ENCODE measurements at regions not wholly inside any gene's neighbourhood (a gene's known extent, or its start where the extent isn't known, plus 50 kb on each side); places are given as distances from the start of the nearest gene placed in this dataset.

GRCh38 chr10:36117231-36117630, 475.1 kb upstream of the FZD8 start:
- TF ChIP-seq ATF2 (IDR thresholded peaks at IDR 0.05; ENCODE audit: low read length), result no peak
- TF ChIP-seq CTCF (IDR thresholded peaks at IDR 0.05 in 2 of 3, conservative IDR thresholded peaks at IDR 0.05 in 1 of 3; ENCODE audit: control insufficient read depth in 2 of 3, extremely low read depth in 1 of 3, insufficient read depth in 1 of 3, low read depth in 3 of 3, low read length in 3 of 3), result no peak
- no peak for TF ChIP-seq NRF1 (conservative IDR thresholded peaks at IDR 0.05; ENCODE audit: low read depth, low read length)
- TF ChIP-seq IRF3 (IDR thresholded peaks at IDR 0.05), result no peak
- no peak for TF ChIP-seq ZBTB11 (CRISPR knock-in tag; IDR thresholded peaks at IDR 0.05)
- TF ChIP-seq ESRRA (IDR thresholded peaks at IDR 0.05; ENCODE audit: low read length), result no peak
- no peak for TF ChIP-seq ZNF207 (IDR thresholded peaks at IDR 0.05; ENCODE audit: borderline replicate concordance)
- no peak for TF ChIP-seq POLR2A (IDR thresholded peaks at IDR 0.05; ENCODE audit: low read depth, low read length)
